Muscle of arm (tissue), 1 donor: ENCODE measurements at regions not wholly inside any gene's neighbourhood (a gene's known extent, or its start where the extent isn't known, plus 50 kb on each side); places are given as distances from the start of the nearest gene placed in this dataset.

Experiments used
- DNase-seq: peaks from one replicate; pipeline ENCODE4 v3.0.0-alpha.2; 2013

DNA sequence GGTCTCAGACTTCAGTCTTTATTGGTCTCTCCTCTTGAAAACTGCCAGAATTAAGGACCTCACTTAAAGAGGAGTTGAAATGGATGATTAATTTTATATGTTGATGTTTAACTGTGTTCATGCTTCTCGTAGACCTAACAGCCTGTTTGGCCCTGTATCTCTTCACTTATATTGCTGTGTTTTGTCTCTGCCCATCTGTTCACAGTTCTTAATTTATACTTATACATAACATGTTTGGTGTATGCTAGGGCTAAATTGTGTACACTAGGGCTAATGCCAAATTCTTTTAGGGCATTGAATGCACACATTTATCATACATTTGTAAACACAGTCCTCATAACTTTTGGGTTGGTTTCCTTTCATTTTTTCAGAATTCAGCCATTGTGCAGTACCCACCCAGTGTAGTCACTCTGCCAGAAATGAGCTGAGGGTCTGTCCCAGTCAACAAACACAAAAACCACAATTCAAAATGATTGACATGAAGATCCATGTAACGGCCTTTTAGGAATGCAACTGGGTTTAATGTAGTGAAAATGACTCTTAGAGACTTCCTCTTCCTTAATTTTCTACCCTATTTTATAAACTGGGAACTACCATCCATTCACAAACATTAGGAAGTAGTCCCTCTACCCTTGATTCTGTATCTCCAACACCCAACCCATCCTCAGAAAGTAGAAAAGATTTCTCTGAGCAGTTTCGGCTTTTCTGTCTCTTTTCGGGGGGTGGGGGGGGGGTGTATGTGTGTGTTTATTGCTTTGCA, 668.8 kb upstream of the KLF4 start:
- no peak for DNase-seq

DNA sequence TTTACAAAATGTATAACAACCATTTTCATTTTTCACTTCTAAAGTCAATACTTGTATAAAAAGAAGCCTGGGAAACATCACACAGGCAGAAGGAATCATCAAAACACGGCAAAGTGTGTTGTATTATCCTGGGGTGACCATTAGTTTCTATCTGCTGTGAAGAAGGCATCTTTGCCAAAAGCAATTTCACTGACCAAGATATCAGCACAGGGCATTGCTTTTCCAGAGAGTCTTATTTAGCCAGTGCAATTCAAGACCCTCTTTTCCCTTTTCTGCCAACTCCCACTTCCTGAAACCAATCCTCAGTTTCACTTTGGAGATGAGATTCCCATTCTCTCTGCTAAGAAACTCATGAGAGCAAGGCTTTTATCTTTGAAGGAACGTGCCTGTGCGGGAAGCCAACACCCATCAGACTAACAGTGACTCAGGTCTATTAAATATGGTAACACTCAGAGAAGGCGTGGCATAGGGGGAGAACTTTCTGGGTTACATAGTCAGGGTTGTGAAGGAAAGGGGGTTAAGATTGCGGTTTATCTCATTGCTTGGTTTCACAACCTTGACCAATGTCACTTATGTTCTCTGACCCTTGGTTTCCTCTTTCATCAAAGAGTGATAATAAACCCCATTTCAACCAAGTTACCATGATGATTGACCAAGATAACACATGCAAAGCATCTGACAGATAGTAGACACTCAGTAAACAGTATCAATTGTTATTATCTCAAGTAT, 666.9 kb upstream of the KLF4 start:
- no peak for DNase-seq

DNA sequence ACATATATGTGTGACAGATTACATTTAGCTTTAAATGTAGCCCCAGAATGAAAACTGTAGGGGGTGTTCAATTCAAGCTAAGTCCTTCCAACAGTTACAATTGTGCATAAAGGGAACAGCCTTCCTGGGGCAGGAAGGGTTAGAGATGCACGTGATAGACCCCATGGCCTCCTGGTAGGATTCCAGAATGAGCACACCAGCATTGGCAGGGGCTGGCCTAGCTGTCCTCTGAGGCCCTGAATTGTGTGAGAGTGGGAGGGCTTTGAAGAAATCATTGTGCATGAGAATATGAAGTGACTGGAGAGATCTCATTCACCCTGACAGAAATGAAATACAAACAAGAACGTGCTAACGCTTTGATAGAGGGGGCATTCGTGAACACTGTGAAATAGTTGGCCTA, 663.8 kb upstream of the KLF4 start:
- no peak for DNase-seq

DNA sequence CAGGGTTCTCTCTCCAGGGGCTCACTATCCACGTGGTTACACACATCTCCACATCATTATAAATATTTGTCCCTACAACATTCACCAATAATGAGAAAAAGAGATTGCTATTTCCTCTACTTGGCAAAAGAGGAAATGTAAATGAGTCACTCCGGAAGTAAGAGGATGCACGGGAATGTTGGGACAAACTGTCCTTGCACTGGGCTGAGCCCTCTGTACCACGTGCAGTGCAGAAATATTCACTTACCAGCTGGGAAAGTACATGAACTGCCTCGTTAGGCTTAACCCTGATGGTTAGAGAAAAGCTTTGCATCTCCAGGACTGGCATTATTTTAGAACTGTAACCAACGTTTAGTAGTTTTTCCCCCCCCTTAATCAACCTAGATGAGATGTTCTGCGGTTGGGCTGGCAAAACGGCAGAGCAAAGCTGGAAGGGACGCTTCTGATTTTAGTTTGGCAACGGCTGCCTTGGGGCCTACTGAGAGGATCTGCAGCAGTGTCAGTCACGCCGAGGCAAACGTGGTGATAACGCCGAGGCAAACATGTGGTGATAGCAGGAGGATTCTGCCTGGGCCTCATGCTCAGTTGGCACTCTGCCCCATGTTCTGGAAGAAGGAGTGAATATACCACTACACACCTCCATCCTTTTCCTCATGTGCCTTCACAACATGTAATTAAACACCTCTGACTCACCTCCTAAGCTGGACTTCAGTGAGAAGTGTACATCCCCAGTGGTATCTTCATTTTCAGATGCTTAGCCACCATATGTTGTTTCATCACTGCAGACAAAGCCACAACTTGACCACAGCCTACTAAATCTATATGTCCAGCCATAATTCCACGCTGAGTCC, 661.4 kb upstream of the KLF4 start:
- DNase-seq = no peak

DNA sequence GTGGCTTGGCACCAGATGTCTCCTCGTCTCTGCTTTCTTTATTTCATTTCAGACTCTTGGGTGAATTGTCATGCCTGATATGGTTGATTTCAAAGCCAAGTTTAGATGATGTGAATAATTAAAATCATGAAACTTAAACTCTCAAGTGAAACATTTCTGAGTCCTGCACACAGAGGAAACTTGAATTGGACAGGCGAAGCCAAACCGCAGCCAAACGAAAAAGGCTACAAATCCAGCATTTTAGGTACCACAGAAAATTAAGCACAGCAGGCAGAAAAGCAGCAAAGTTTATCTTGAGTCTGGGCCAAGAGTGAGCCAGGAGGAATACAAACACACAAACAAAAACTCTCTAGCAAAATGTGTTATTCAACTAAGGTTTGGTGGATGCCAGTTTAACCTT, 659.8 kb upstream of the KLF4 start:
- no peak for DNase-seq

DNA sequence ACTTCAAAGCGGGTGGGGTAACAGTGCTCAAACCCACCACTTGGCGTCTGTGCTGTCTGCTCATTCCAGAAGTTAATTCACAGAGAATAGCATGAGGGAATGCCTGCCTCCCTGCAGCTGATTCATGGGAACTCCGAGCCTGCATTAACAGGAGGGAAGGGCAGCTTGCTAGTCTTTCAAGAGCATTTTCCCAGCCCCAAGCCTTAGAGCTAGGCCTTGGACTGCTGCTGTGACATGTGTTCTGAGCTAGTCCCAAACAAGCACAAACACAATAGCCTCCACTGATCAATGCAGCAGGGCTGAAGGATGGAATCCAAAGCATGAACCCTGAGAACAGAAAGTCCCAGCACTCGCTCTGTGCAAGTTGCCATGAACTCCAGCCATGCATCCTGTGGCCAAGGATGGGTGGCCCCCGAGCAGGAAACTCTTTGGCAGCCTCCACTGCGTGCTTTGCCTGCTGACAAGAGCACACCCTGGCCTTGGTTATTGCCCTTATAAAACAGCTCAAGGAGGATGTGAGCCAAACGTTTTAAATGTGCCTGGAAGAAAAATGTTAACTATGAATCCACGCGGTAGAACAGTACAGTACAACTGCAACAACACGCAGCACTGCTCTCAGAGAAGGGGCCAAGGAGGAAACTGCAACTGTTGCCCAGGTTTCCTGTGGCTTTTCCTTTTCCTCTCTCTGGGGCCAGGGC, 653.1 kb upstream of the KLF4 start:
- DNase-seq = peak; percentile 81

DNA sequence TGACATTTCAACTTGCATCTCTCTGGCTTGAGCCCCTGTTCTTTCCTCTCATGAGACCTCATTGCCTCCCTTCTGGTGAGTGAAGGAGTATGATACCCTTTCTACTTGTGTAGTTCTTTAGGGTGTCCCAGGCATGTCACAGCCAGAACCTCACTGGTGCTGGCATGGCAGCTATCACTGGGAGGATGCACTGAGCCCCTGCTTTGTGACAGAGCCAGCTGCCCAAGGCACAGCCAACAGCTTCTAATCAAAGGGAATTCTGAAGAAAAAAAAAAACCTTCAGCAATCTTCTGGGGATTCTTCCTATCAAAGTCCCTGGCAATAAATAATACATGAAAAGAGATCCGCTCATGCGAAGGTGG, 652.6 kb upstream of the KLF4 start:
- no peak for DNase-seq

DNA sequence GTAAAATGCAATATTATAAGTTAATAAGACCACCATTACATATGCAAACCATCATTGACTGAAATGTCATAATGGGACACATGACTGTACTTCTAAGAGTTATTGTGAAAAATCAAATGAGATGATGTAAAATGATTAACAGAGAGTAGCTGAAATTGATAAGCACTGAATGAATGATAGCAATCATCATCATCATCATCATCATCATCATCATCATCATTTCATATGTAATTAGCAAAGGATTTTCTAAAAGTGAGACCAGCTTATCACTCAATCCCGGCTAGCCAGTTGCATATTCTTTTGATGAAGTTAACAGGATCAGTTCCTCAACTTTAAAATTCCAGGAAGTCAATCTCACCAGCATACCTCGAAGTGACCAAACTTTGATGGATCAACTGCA, 650.3 kb upstream of the KLF4 start:
- DNase-seq = no peak

DNA sequence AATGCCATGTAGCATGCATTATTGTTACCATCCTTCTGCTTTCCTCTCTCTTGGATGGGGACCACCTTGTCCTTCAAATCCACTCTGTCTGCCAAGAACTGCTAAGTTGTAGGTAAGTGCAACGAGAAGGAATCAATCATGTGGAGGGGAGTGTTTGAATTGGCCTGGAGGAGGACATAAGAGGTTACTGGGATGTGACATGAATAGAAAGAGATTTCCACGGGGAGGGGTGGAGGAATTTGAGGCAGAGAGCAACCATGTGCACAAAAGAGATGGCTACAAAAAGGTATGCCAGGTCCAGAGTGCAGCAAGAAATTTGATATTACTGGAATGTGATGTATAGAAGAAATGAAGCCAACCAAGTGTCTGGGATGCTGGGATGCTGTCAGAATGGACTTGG, 648.9 kb upstream of the KLF4 start:
- no peak for DNase-seq

DNA sequence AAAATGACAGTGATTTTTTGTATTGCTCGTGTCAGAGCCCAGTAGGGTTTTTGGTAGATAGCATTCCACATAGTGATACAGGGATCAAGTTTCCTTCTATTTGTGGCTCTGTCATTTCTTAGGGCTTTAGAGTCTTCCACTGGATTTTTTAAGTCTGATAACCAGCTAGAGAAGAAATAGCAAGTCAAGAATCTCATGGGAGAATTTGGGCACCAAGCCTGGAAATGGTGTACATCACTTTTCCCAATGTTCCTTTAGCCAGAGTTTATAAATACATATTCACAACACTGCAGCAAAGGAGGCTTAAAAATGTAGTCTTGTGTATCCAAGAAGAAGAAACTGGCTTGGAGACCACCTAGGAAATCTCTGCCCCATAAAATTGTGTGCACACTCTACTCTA, 647.1 kb upstream of the KLF4 start:
- no peak for DNase-seq

DNA sequence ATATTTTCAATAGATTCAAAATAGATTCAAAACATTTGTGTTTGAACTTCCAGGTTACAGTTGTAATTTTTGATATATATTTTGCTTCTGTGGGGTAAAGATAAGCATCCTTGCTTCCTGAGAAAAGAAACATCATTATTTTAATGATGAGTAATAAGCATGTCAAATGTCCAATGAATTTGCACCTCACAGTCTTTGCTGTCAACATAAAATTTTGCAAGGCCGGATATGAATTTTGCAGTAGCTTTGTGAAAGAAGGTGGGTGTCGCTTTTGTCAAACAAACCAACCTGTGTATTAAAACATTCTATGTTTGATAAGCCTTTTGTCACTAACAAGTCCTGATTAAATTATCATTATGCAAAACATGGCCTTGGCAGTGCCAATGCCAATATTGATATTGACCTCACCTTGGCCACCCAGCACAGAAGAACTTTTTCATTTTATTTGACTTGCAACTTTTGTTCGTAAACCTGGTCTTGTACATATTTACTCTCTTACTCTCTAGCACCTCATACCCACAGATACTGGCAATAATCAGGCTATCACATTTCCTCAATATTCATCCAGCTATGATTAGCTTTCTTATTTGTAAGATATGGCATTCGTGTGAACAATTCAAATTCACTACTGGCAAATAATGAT, 645.0 kb upstream of the KLF4 start:
- DNase-seq = no peak

DNA sequence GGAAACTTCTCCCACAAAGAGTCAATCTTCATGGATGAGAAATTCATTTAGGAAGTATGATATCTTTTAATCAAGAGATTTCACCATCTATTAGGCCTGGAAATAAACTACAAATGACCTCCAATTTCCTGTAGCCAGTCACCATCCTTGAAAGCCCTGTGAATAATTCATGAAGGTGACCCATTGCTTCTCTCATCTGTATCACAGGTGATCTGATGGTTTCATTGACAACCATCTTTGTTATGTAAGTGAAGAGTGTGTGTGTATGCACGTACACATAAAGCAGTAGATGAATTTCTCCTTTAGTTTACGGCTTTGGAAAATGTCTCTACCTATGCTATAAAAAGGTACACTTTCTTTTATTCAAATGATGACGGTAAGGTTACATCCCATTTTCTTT, 644.1 kb upstream of the KLF4 start:
- DNase-seq = no peak

DNA sequence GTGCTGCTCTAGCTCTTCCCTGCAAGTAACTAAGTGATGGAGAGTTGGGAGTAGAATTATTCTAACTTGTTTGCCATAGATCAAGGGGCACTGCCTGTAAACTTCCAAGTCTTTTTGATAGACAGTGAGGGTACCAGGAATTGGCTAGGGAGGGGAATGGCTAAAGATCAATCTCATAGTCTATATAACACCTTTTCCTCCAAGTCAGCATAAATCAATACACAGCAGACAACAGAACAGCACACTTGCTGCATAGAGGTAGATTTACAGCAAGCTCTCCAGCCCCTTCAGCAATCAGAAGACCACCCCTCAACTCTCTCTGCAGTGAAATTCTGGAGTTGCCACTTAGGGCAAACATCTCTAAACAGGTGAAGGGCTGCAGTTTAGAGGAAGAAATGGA, 643.5 kb upstream of the KLF4 start:
- DNase-seq = no peak

DNA sequence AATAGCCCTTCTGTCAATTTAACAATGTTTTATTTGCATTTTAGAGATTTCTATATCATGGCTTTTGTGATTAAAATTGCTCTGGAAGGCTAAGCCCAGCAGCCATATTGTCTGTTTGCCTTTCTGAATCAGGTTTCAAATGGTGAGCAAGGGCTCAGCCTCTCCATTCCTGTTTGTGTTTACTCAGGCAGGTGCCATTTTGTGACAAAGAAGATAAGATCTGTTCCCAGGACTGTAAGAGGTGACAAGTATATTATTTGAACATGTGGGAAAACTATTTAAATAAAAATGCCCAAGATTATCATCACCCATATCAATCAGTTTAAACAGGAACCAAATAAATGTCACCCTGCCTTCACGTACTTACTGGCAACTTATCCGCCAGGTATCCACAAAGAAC, 641.3 kb upstream of the KLF4 start:
- DNase-seq = no peak

DNA sequence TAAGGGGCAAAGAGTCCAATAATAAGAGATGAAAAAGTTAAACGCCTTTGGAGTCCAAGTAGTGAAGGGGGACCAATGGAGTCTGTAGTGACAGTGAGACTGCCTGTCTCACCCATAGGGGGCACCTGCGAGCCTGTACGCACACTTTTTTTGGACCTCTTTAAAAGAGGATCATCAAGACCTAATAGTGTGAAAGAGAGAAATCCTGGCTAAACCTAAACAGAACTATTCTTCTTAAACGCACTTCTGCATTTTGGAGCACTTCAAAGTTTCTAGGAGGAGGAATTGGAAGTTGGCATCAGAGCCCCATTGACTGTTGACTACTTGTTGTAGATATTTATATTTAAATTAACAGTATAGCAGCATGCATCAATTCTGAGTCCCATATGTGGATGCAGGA, 636.1 kb upstream of the KLF4 start:
- DNase-seq = no peak

DNA sequence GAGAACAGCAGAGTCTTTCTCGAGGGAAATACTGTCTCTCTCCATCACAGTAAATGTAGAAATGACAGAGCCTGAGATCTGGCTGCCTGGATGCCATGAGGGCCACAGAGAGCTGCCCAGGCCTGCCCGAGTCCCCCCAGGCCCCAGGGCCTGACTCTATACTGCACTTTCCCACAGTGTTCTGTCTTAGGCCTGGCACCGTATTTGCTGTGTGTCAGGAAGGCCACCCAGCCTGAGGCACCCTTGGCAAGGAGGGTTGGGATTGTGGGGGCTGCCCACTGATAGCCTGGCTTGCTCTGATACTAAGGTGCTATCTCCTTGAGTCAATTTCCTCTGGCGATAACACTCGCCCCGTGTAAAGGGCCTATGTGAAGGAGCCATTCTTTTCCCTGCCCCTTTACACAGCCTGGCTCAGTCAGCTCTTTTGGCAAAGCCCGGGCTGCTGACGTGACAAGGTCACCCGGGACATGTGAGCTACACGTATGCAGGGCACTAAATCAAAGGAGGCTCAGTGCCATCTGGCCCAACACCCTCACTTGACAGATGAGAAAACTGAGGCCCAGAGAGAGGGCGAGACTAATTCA, 630.1 kb upstream of the KLF4 start:
- no peak for DNase-seq

DNA sequence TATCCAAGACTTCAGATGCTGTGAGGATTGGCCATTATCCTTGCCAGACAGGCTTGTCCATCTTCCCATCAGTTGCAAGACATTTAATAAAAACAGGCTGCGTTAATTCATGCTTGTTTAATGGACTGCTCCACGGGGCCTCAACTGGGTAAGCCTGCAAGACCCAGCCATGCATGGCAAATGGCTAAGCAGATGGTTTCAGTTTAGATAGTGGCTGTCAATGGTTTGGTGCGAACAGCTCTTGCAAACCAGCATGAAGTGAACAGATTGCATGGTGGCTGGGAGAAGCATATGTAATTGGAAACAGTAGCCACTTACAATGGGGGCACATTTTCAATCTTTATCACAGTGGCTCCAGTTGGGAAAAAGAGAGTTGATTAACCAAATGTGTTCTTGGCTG, 628.2 kb upstream of the KLF4 start:
- DNase-seq = no peak

DNA sequence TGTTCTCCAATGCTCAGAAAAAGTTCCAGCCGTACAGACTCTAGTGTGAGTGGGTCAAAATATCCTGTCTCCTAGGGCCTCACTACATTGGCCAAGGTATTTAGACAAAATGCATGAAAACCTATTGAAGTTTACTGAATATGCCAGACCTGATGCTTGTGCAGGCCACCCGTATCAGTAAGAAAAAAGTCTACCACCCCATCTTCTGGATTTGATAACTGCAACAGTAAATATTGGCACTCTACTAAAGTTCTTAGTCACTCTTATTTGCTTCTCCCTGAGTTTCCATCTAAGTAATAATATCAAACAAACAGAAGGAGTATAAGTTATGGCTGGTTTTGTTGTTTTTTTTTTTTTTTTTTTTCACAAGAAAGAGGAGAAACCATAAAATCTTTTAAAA, 627.7 kb upstream of the KLF4 start:
- DNase-seq = no peak

DNA sequence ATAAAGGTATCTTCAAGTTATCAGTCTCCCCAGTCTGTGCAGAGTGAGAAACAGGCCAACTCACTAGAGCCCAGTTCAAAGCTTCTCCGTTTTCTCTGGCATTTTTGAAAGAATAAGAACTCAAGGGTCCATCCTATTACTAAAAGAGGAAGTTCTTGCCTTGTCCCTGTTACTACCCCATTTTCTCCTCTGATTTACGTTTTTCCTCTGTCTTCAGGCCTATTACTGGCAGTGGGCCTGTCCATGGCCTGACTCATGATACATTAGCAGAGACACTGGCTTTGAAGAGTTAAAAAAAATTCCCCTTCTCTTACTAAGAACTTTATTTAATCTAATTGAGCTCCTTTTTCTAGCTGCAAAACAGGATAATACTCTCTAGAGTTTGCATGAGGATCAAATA, 624.0 kb upstream of the KLF4 start:
- DNase-seq = no peak

DNA sequence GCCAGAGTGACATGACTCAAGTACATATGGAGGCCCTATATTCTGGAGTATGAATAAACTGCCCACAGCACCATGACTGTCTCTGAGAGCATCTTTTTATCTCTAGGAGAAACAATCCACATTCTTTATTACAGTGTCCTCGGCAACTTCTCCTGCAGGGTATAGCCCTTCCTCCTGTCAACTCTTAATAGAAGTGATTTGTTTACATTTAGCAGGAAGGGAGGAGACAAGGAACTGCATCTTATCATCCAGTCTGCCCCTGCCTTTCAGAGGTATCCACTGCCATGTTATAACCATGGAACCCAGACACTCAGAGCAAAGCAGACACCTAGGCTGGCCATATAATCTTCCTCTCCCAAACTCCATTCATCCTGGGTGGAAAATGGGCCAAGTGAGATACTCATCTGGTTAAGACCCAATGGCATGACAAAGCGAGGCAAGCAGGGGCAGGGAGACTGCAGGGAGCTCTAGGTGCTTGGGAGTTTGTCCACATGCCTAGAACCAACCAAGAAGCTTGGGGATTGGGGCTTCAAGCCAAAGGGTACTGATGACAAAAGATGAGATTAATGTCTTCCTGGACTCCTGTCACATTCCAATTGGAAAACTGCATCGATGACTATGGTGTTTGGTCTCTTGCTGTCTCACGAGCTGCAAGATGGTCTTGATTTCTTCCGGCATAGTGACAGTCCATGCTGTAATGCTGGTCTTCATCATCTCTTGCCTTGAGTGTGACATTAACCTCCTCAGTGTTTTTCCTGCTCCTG, 620.5 kb upstream of the KLF4 start:
- DNase-seq = no peak
